ENCODE measurements at regions not wholly inside any gene's neighbourhood (a gene's known extent, or its start where the extent isn't known, plus 50 kb on each side); places are given as distances from the start of the nearest gene placed in this dataset.

DNA sequence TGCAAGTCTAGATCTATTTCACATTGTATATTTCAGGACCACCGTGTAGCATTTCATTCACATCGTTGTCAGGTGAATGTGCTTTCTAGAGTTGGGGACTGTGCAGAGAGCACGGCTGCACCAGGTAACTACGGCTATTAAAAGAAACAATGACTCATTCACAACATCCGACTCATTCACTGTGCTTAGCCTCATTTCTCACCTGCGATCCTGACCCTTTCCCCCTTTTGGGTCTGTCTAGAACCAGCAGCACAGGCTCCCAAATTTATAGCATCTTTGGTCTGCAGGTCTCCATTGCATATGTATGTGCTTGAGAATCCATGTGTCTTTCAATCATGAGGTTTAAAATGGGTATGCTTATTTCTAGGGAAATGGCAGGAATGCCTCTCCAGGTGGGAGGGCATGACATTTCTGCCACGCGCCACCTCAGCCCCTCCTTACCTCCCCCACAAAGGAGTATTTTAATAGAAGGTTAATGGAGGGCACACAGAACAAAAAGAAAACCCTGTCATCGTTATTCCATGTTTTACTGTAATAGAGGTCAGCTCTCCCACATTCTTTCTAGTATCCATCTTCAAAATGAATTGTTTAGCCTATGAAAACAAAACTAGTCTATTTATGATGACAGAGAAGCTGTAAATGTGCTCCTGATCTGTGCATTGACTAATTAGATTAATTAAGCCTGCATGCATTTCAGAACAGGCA is 246.7 kb upstream of the EPHA4 start:
- no peak for DNase-seq

DNA sequence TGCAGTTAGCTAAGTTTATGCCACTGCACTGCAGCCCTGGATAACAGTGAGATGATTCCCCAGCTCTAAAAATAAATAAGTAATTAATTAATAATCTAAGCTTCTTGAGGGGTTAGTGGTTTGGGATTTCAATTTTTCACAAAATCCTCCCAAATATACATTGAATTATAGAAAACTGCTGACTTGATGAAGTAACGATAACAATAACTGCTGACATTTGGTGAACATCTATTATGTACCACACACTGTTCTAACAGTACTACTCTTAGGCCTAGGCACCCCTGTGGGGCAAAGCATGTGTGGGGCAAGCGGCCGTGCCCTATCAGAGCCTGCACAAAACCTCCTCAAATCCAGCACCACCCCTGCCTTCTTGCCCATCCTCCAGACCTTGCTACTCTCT is 245.8 kb upstream of the EPHA4 start:
- no peak for DNase-seq

DNA sequence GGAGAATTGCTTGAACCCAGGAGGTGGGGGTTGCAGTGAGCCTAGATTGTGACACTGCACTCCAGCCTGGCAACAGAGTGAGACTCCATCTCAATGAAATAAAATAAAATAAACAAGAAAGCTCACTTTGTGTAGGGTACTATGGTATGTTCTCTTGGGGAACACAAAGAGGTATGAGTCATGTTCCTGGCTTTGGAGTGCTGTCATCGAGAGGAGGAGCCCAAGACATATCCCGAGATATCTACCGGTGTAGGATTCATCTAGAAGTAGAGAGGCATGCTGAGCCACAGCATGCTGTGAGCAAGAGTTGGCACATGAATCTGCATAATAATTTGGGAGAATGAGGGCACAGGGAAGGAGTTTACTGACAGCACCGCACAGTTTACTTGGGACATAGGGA is 244.9 kb upstream of the EPHA4 start:
- DNase-seq: no peak

DNA sequence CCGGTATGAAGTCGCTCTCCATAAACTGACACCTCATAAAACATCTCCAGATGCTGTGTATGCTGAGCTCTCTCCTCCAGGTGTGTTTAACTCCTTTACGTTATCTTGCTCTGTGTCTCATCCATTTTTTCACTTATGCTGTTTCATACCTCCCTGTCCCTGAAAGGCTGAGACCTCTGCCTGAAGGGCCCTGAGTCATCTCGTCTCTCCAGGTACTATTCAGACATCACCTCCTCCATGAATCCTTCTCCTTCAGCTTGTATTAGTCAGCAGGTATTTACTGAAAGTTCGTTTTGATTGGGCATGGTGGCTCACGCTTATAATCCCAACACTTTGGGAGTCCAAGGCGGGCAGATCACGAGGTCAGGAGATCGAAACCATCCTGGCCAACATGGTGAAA is 244.5 kb upstream of the EPHA4 start:
- DNase-seq: no peak

DNA sequence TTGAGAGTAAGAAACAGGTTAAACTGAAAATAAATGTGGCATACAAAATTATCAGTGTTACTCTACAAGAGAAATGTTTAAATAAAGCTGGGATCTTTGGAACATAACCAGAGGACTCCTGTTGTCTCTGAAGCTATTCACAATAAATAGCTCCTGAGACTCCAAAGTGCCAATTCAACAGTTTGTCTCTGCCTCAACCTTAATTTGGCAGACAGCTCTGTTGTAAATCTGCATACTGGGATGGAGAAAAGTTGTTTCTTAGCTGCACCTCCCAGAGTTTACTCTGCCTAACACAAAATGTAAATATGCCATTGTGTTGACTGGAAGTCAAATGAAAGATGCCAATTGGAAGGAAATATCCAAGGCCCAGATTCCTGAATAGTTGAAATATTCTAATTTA is 238.5 kb upstream of the EPHA4 start:
- DNase-seq: no peak

DNA sequence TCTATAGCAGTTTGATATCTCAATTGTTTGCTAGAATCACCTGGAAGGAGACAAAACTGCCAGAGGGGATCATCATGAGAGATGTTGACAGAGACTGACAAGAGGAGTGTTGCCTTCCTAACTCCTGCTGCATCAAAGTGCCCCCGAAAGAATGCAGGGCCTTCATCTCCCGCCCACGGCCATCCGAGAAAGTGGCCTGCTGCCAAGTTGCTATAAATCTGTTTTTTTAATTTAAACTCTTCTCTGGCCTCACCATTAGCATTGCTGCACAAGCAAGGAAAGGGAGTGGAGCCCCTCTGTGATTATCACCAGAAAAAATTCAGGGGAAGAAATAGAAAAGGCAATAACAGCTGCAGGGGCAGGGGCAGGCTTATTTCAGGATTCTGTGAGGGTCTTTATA is 238.1 kb upstream of the EPHA4 start:
- no peak for DNase-seq

DNA sequence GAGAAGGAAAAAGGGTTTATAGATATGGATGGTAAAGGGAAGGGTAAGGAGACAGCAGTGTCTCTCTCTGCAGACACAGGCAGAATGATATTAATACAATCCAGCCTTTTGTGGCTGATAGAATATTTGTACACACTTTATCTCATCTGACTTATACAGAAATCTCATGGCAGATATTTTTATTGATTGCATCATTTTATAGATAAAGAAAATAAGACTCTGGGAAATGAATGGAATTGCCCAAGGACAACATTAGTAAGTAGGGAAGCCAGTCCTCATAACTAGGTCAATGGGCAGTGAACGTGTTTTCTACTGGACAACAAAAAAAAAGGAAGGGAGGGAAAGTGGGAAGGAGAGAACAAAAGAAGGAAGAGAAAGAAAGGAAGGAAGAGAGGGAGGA is 236.4 kb upstream of the EPHA4 start:
- DNase-seq: no peak

DNA sequence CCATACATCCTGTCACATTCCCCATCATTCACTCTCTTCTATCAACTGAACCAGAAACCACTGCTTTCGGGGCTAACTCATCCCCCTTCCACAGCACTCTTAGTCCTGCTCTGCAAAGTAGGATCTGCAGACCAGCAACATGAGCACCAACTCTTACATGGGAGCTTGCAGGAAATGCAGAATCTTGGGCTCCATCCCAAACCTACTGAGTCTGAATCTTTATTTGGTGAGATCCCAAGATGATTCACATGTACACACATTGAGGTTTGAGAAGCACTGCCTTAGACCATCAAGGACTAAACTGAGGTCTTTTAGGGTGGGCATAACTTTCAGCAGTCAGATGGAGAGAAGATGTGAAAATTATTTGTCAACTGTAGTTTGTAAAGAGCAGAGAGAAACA is 235.6 kb upstream of the EPHA4 start:
- no peak for DNase-seq

DNA sequence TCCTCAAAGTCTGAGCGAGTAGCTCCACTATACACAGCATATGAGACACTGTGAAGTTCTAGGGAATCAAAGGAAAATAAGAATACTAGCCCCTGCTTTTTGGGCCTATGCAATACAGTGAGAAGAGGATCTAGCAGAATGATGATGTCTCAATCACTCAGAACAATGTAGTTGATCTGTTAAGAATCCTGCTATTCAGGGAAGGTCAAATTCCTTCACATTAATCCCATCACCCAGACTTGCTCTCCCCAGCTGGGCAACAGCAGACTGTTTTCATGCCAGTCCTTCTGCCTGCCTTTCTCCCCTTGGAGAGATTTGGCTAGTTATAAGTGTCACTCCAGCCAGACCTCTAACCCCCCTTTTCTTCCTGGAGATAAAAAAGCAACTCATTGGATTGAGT is 230.0 kb upstream of the EPHA4 start:
- DNase-seq: no peak

DNA sequence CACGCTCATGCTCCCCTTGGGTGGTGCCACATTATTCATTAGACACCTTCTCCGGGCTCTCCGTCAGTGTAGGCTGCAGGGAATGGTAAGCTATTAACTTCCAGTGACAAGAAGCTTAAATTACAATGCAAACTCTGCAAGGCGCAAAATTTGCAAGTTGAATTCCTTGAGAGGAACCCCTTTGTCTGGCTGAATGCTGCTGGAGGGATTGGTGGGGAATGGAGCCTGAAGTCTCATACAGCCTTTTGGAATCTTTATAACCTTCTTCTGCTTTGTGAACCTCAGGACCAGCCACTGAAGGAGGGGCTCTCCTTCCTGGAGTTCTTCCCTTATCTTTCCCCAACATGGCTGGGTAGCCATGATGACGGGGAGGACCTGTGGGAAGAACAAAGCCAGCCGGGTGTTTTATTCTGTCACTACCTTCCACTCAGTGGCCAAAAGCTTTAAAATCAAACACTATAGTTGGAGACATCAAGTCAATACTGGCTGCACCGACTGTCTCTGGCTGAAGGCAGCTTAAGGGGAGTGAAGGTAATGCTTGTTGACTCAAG is 220.9 kb upstream of the EPHA4 start:
- DNase-seq: no peak

DNA sequence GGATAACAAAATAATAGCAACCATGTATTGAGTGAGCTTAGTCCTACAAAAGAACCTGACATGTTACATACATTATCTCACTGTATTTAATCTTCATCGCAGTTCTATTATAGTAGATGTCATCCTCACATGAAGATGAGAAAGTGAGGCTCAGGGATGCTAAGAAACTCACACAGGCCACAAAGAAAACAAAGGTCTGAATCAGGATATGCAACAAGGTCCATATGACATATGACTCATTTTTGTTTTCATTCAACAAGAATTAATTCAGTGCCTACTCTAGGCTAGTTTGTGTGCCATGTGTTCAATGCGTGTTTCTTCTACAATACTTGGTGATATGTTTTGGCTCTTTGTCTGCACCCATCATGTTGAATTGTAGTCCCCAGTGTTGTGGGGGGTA is 219.7 kb upstream of the EPHA4 start:
- DNase-seq: no peak

DNA sequence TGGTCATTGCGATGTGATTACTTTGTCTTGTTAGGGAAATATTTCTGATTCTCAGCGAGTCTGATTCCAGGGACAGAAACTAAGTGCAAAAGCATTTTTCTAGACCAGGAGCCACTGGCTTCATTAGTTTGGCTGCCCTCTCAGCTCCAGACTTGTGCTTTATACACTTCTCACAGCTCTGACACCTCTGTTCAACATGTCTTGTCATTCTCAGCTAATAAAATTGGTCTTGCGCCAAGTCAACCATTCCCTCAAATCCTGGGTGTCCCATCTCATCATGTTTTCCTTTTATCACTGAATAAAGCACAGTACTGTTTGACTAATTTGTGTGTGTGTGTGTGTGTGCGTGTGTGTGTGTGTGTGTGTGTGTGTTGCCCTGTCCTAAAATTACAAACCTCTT is 215.5 kb upstream of the EPHA4 start:
- no peak for DNase-seq

DNA sequence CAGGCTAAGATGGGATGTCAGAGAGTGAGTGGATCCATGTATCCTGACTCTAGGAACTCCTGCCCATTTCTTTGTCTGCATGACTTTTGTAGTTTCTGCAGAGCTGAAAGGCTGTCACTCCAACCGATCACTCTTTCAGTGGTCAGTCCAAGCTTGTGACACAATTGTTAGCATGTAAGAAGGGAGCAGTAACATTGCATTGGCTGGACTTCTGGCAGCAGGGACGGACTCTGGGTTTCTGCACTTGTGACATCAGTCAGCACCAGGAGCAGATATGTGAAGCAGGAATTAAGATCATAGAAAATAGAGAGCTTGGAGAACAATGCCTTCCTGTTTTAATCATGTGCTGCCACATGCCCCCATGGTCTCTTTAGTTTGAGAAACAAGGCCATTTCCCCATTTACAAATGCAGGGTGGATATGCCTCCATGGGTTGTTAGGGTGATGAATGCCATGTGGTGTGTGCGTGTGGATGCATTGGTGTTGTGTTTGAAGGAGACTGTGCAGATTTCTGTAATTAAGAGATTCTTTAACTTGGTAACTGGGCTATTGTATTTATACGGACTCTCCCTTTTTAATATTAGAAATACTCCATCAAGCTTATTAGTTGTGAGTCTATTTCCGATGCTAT is 214.3 kb upstream of the EPHA4 start:
- no peak for DNase-seq

DNA sequence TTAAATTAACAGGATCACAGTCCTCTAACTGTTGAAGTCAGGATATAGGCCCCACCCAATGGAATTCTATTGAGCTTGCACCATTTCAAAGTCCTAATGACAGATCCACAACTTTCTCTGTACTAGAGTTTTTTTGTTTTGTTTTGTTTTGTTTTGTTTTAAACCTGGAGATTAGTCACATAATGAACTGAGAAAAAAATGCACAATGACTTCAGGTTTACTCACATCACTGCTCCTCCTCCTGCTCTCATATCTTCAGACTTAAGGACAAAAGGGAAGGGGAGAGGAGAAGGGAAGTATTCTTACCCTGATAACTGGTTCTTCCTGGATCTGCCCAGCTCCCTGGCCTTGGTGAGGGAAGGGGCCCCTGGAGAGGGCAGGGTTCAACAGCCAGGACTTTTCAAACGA is 208.2 kb upstream of the EPHA4 start:
- DNase-seq: no peak

DNA sequence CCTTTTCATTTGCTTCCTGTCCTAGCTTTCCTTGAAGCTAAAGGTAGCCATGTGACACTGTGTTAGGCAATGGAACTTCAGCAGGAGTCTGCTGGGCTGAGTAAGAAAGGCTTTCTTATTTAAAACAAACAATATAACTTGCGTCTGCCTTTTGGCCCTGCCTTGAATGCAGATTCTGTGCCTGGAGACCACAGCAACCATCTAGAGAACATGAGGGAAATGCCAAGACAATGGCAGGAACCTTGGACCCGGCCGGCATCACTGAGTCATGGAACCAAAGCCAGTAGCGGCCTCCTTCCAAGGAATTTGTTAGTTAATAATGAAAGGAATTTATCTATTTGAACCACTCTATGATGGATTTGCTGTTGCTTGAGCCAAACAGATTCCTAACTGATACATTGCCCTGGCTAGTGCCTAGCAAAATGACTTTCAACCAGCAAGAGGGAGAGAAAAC is 207.5 kb upstream of the EPHA4 start:
- DNase-seq: no peak

DNA sequence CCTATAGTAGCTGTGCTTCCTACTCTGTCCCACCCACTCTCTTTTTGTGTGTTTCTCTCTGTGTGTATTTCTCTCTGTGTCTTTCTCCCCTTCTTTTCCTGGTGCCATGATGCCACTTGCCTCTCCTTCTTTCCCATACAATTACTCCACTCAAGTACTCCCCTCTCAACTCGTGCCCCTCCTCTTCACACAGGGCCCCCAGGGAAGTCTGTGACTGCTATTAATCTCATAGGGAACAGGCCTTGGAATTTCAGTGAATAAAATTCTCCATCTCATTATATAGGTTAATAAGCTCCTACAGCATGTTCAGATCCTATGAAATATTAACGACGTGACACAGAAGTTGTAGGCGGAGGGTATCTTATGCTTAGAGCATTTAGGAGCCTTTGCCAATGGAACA is 205.9 kb upstream of the EPHA4 start:
- DNase-seq: no peak

DNA sequence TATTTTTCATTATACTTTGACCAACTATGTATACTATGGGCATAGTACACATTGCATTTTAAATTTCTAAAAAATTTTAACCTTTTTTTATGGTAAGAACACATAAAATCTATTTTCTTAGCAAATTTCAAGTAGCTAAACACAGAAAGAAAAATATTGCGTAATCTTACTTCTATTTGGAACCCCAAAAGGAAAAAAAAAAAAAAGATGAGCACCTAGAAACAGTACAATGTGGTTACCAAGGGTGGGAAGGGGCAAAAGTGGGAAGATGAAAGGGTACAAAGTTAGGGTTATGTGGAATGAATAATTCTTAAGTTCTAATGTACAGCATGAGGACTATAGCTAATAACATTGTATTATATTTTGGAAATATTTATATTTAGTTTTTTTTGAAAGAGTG is 205.0 kb upstream of the EPHA4 start:
- DNase-seq: no peak

DNA sequence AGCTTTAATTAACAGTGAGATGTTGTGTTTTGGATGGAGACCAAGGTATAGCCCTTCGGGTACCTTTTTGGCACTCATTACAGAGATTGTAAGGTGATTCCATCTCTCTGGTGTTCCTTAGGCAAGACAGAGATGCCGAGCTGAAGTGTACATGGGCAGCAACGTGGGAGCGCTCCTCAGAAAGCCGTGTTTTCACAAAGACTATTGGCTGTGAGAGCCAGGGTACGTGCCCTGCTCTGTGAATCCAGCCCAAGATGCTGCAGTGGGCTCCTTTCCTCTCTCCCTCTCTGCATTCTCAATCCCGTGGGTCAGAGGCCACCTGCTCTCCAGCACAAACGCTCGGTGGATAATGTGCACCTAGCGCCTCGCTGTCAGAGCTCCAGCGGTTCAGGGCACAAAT is 203.0 kb upstream of the EPHA4 start:
- DNase-seq: no peak

DNA sequence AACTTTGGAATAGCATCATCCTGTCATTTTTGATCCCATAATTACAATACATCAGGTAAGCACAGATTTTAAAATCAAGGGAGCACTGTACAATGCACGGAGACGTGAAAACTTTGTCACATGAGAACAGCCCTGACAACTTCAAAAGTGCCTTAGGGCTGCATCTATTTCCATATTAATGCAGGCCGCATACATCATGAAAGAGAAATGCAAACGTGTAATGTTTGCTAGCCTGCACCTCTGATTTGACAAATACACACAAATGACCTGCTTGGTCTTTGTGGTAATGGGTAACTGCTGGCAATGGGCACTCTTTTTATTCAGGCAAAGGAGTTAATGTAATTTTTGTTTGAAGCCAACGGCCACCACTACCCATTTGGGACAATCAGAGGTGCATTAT is 202.0 kb upstream of the EPHA4 start:
- no peak for DNase-seq

DNA sequence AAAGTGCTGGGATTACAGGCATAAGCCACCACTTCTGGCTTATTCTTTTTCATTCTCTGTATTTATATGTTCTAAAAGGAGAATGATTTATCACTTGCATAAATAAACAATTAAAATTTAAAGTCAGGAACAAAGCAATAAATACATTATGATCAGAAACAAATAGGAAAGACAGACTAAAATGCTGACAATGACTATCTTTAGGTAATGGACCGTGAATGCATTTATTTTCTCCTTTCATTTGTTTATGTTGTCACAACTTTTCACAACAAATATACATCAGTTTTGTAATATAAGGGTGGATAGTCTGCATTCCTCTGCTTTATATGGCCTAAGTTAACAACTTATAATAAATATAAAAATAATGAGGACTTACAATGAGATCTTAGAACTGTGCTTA is 199.2 kb upstream of the EPHA4 start:
- DNase-seq: no peak

DNA sequence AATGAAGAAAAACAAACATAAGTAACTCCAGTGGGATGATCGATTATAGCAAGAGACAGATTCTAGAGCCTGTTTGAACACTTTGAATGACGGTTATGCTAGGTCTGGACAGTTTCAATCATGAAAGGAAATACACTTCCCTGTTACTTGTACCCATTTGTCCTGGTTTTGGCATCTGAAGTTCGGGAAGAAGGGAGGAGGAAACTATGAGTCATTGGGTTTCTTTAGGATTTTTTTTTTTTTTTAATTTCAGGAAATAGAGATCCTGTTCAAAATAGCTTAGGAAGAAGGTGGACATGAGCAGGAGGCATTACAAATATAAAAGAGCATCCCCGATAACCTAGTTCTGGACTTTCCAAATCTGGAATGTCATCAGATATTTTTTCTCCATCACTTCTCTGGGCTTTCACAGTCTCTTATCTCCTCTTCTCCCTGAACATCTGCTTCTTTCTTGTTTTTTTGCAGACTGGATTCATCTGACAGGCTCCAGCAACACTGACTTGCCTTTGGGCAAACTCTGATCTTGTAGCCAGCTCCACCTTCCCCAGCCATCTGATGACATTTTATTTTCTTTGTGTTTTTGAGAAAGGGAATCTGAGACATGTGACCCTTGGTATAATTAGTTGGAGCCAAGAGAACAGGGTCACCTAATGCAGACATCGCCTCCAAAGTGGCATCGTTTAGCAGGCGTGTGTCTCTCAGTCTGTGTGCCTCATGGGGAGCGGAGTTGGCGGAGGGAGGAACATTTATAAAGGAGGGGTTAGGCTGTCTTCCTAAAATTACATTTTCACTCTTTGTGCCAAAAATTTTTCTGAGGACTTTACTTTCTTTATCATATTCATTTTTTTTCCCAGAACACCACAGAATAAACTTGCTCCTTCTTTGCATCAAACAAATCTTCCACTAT is 195.3 kb upstream of the EPHA4 start:
- DNase-seq: no peak

DNA sequence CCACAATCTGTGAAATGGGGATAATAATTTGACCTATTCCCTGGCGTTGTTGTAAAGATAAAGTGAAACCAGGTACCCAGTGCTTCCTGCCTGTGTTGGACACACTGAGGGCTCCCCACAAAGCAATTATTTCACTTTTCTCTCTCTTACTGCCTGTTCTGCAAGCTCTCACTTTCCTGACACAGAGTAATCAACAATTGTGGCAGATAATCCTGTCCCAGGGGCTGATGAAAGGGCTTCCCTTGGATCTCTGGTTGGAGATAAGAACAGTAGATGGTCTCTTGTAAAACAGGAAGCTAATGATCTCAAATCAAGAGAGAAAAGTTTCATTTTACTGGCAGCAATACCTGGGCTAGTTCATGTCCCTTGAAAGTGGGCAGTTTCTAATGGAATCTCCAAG is 190.4 kb upstream of the EPHA4 start:
- no peak for DNase-seq

DNA sequence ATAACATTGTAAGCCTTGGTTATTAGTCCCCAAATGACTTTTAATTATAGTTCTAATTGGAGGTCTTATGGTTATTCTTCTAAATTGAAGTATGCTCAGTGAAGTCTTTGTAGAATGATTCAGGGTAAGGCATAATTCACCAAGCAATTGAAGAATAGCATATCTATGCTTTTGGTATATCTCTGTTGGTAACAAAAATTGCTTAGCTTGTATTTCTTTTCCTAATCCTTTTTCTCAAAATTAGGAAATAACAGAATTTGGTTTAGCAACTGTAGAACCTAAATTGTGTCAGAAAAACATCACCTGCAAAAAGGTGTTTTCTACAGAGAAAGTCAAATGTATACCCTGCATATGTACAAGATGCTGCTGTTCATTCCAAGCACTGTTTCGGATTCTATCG is 189.2 kb upstream of the EPHA4 start:
- DNase-seq: no peak

DNA sequence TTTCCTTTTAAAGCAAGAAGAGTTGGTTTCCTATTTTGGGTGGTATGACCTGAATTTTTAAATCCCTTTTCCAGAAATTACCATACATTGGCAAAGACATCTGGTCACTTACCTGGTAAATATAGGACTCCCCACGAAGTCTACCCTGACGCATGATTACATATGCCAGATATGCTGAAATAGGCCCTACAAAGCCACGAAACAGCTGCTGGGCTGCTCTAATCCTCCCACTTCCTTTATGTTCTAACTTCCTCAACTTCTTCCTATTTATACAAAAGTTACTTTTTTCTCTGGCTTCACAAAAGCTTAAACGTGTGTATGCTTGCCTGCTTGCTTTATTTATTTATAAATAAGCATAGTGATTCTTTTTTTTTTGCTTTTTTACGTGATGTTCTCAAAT is 186.0 kb upstream of the EPHA4 start:
- DNase-seq: no peak

Data from NCI-H82 (cell line).